Psoas muscle (tissue), 7 donors: ENCODE measurements at regions not wholly inside any gene's neighbourhood (a gene's known extent, or its start where the extent isn't known, plus 50 kb on each side); places are given as distances from the start of the nearest gene placed in this dataset.
"Not testable (repeated sequence)": the region's sequence is repeated elsewhere in the genome, so short reads cannot be mapped to it uniquely, and the experiment has no call there.

Experiments
- ATAC-seq, 4 donors: fragments of 200-7000 bp; cut with Tn5 transposase; one replicate each; pipeline ENCODE4 v1.9.1; 2020; ENCODE audit warnings: moderate library complexity in 3 of 4, mild to moderate bottlenecking in 2 of 4
- DNase-seq, 2 donors: peaks; one replicate each; pipeline ENCODE4 v3.0.0-alpha.2; 2020
- H3K27ac ChIP-seq: fragments of 200-600 bp; one replicate; pipeline ENCODE4 v1.8.0; 2022
- H3K27me3 ChIP-seq, 3 donors: fragments of 200-600 bp in 1 of 3; one replicate each; pipeline versions ENCODE4 v1.6.1 to v1.8.0; 2013 to 2022; ENCODE audit warnings: low read length in 2 of 3, mild to moderate bottlenecking in 2 of 3, moderate library complexity in 1 of 3; ENCODE audit not compliant: insufficient read depth in 3 of 3
- H3K36me3 ChIP-seq, 2 donors: fragments of 200-600 bp in 1 of 2; one replicate each; pipeline versions ENCODE4 v1.6.1 to v1.8.0; 2013 to 2022; ENCODE audit warnings: low read depth in 1 of 2, mild to moderate bottlenecking in 1 of 2, moderate library complexity in 1 of 2; ENCODE audit not compliant: insufficient read depth in 1 of 2
- H3K4me1 ChIP-seq: fragments of 200-600 bp; one replicate; pipeline ENCODE4 v1.8.0; 2022
- H3K4me3 ChIP-seq: fragments of 200-600 bp; one replicate; pipeline ENCODE4 v1.8.0; 2022; ENCODE audit warnings: mild to moderate bottlenecking
- H3K9me3 ChIP-seq: fragments of 200-600 bp; one replicate; pipeline ENCODE4 v1.8.0; 2022
- WGBS, 3 donors: extraction: QIAGEN DNeasy Blood & Tissue Kit; methylation state at CpG; one replicate each; pipeline versions ENCODE4 v1.1.6 to v1.1.7; 2013; 5-methylcytosine and 5-hydroxymethylcytosine counted together
- intact Hi-C, 2 donors: fragments of 100-400 bp; cut with DNase I; formaldehyde crosslinking; loops; one replicate each; pipeline versions ENCODE4 v1.11.0 to v1.14.2; 2022
- TF ChIP-seq, protein P1 (sequence below): fragments of 200-600 bp; IDR thresholded peaks from one replicate; pipeline ENCODE4 v1.8.0; 2022; ENCODE audit warnings: antibody characterized with exemption
- donor health status: healthy with polysubstance abuse.
- donor health status: DM: no; HTN: no; CAD: no; lungs with moderate emphysema.
- donor health status: Bipolar disorder and iron deficiency.
- donor health status: healthy.
- donor health status: DM: yes; HTN: yes; CAD: no.
- donor health status: DM: no; HTN: no; CAD: no.
- donor health status: DM: yes; HTN: yes; CAD: no.

GRCh38 chr4:102404431-102404969, 59.2 kb upstream of the SLC39A8 start:
- Histone ChIP-seq H3K27me3 (no peaks in the 10 kb centered on the region), H3K36me3 (no peaks in the 10 kb centered on the region), H3K4me1 (no peaks in the 10 kb centered on the region), H3K9me3 (no peaks in the 10 kb centered on the region), H3K4me3 (no peak overlapping the region), H3K27ac (no peak overlapping the region)
- 3 to 11% (median 4%) methylated on average over 1 of the region's 1 CpG for WGBS, 3 donors
- TF ChIP-seq, protein P1, sequence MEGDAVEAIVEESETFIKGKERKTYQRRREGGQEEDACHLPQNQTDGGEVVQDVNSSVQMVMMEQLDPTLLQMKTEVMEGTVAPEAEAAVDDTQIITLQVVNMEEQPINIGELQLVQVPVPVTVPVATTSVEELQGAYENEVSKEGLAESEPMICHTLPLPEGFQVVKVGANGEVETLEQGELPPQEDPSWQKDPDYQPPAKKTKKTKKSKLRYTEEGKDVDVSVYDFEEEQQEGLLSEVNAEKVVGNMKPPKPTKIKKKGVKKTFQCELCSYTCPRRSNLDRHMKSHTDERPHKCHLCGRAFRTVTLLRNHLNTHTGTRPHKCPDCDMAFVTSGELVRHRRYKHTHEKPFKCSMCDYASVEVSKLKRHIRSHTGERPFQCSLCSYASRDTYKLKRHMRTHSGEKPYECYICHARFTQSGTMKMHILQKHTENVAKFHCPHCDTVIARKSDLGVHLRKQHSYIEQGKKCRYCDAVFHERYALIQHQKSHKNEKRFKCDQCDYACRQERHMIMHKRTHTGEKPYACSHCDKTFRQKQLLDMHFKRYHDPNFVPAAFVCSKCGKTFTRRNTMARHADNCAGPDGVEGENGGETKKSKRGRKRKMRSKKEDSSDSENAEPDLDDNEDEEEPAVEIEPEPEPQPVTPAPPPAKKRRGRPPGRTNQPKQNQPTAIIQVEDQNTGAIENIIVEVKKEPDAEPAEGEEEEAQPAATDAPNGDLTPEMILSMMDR, result no peak
- no peak for ATAC-seq
- intact Hi-C loops, result no loop called here
- no peak for DNase-seq

GRCh38 chr4:102405821-102406401, 60.6 kb upstream of the SLC39A8 start:
- WGBS, 3 donors, result 63 to 69% (median 66%) methylated on average over 3 of the region's 3 CpGs
- H3K4me3 ChIP-seq, result no peak overlapping the region
- intact Hi-C loops, result no loop called here

DNA sequence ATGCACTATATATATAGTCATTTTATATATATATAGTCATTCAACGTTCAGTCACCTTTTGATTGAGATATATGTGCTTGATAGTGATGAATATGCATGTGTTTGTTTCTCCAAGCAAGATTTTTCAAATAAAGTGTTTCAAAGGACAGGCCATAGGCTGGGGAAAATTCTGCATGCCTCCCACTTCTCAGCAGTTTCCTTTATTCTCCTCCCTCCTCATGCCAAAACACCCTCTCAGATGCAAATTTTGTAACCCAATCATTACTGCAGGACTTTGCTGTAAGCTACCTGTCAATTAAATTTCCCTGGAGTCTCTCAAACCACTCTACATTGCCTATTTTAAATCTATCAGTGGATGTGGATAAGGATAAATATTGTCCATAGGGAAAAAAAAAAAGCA, 65.6 kb upstream of the SLC39A8 start:
- intact Hi-C loops, H3K36me3 ChIP-seq, H3K27me3 ChIP-seq, H3K4me3 ChIP-seq, H3K27ac ChIP-seq, DNase-seq, H3K4me1 ChIP-seq, H3K9me3 ChIP-seq, ATAC-seq: not testable (repeated sequence)
- 85 to 93% (median 88%) methylated on average over 1 of the region's 1 CpG for WGBS, 3 donors

More at GRCh38 chr4:102405821-102406401, 60.6 kb upstream of the SLC39A8 start:
- DNase-seq (no peak), ATAC-seq (no peak)
- no peaks in the 10 kb centered on the region for H3K36me3 ChIP-seq
- H3K27me3 ChIP-seq, result no peaks in the 10 kb centered on the region
- no peaks in the 10 kb centered on the region for H3K9me3 ChIP-seq
- TF ChIP-seq, protein P1, result no peak
- no peak overlapping the region for H3K27ac ChIP-seq
- H3K4me1 ChIP-seq, result no peaks in the 10 kb centered on the region

GRCh38 chr4:102411408-102411807, 66.1 kb upstream of the SLC39A8 start:
- WGBS, 3 donors, result 55 to 68% (median 59%) methylated on average over 1 of the region's 1 CpG

DNA sequence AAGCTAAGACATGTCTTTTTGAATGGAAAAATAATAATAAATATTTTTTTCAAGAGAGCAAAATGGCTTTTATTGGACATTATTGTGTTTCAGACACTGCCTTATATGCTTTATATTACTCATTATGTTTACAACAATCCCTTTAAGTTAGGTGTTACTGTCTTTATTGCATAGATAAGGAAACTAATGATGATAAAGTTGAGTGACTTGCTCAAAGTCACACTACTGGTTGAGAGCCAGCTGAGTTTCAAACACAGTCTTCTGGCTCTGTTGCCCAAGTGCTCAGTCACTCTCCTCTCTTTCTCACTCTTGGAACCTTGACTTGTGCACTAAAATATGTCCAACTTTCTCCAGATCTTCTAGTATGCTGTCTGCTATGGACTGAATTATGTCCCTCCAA, 71.5 kb upstream of the SLC39A8 start:
- Histone ChIP-seq H3K27me3 (no peaks in the 10 kb centered on the region), H3K4me1 (no peaks in the 10 kb centered on the region), H3K9me3 (no peaks in the 10 kb centered on the region), H3K36me3 (no peaks in the 10 kb centered on the region), H3K27ac (no peak overlapping the region), H3K4me3 (no peak overlapping the region)
- no peak for ATAC-seq
- TF ChIP-seq, protein P1, result no peak
- DNase-seq, result no peak
- intact Hi-C loops, result no loop called here

More at GRCh38 chr4:102411408-102411807, 66.1 kb upstream of the SLC39A8 start:
- H3K9me3 ChIP-seq, result no peaks in the 10 kb centered on the region
- TF ChIP-seq, protein P1, result no peak
- DNase-seq (no peak), ATAC-seq (no peak)
- no peak overlapping the region for H3K27ac ChIP-seq
- no peaks in the 10 kb centered on the region for H3K4me1 ChIP-seq
- intact Hi-C loops, result no loop called here
- no peaks in the 10 kb centered on the region for H3K36me3 ChIP-seq
- no peak overlapping the region for H3K4me3 ChIP-seq
- H3K27me3 ChIP-seq, result no peaks in the 10 kb centered on the region
